Middle frontal gyrus (tissue), 1 donor: ENCODE measurements at regions not wholly inside any gene's neighbourhood (a gene's known extent, or its start where the extent isn't known, plus 50 kb on each side); places are given as distances from the start of the nearest gene placed in this dataset.
"Not testable (repeated sequence)": the region's sequence is repeated elsewhere in the genome, so short reads cannot be mapped to it uniquely, and the experiment has no call there.

Experiments
- DNase-seq: peaks from one replicate; pipeline ENCODE4 v3.0.0-alpha.2; 2015; ENCODE audit warnings: low spot score; ENCODE audit errors: extremely low spot score

GRCh38 chr3:159447841-159448240 is 540.8 kb upstream of the IL12A start:
- DNase-seq = no peak

GRCh38 chr3:159448902-159449301 is 539.7 kb upstream of the IL12A start:
- DNase-seq = no peak

- DNase-seq = no peak
Observed at GRCh38 chr3:159451067-159451466, 537.6 kb upstream of the IL12A start.

- DNase-seq = no peak
Observed at GRCh38 chr3:159451482-159451881, 537.2 kb upstream of the IL12A start.

GRCh38 chr3:159453036-159453435 is 535.6 kb upstream of the IL12A start:
- no peak for DNase-seq

GRCh38 chr3:159453945-159454344 is 534.7 kb upstream of the IL12A start:
- DNase-seq = no peak

- DNase-seq = no peak
Observed at GRCh38 chr3:159455741-159456181, 532.9 kb upstream of the IL12A start.

GRCh38 chr3:159458010-159458409 is 530.6 kb upstream of the IL12A start:
- no peak for DNase-seq

- DNase-seq = no peak
Observed at GRCh38 chr3:159458982-159459381, 529.7 kb upstream of the IL12A start.

- no peak for DNase-seq
Observed at GRCh38 chr3:159472611-159473010, 516.0 kb upstream of the IL12A start.

GRCh38 chr3:159473206-159473605 is 515.4 kb upstream of the IL12A start:
- DNase-seq = no peak

GRCh38 chr3:159480046-159480445 is 508.6 kb upstream of the IL12A start:
- no peak for DNase-seq

GRCh38 chr3:159482241-159482993 is 506.2 kb upstream of the IL12A start:
- no peak for DNase-seq

GRCh38 chr3:159482994-159483367 is 505.7 kb upstream of the IL12A start:
- no peak for DNase-seq

- DNase-seq = no peak
Observed at GRCh38 chr3:159486580-159486979, 502.1 kb upstream of the IL12A start.

GRCh38 chr3:159487304-159487703 is 501.3 kb upstream of the IL12A start:
- DNase-seq = no peak

- DNase-seq = no peak
Observed at GRCh38 chr3:159488602-159489001, 500.0 kb upstream of the IL12A start.

GRCh38 chr3:159497361-159497760 is 491.3 kb upstream of the IL12A start:
- DNase-seq = no peak

GRCh38 chr3:159499031-159499793 is 489.4 kb upstream of the IL12A start:
- no peak for DNase-seq

- no peak for DNase-seq
Observed at GRCh38 chr3:159501029-159501428, 487.6 kb upstream of the IL12A start.

GRCh38 chr3:159502986-159503385 is 485.6 kb upstream of the IL12A start:
- DNase-seq = no peak

GRCh38 chr3:159510988-159511387 is 477.6 kb upstream of the IL12A start:
- not testable (repeated sequence) for DNase-seq

GRCh38 chr3:159513444-159513843 is 475.2 kb upstream of the IL12A start:
- DNase-seq = no peak
